Panc1 (cell line): ENCODE measurements at regions not wholly inside any gene's neighbourhood (a gene's known extent, or its start where the extent isn't known, plus 50 kb on each side); places are given as distances from the start of the nearest gene placed in this dataset.

Experiments used
- ATAC-seq: fragments of 200-7000 bp; cut with Tn5 transposase; 2 replicates; pipeline ENCODE4 v1.9.1; 2020; ENCODE audit warnings: mild to moderate bottlenecking, moderate library complexity
- BruUV-seq: library from RNA; stranded (reverse); fragments of 400-500 nt; replicated peaks from 2 replicates; lab custom pipeline; 2021; lab: Mats Ljungman, UMichigan
- CTCF ChIA-PET: fragments of 300-600 bp; sonication (Branson Sonifier 250); formaldehyde crosslinking; loops from one replicate; lab custom pipeline; 2022; ENCODE audit warnings: antibody characterized with exemption; lab: Charles Lee
- POLR2A ChIA-PET: fragments of 300-600 bp; sonication (Branson Sonifier 250); formaldehyde crosslinking; loops from one replicate; lab custom pipeline; 2022; ENCODE audit warnings: antibody characterized with exemption; lab: Charles Lee
- DNase-seq: peaks from one replicate; pipeline ENCODE4 v3.0.0-alpha.2; 2010; ENCODE audit warnings: low read depth, low spot score
- H3K27ac ChIP-seq: 2 replicates; pipeline ENCODE4 v1.5.1; 2011; ENCODE audit warnings: mild to moderate bottlenecking, low read length, inconsistent platforms
- H3K27me3 ChIP-seq: fragments of 200-500 bp; sonication (Bioruptor generic); 2 replicates; pipeline ENCODE4 v1.6.0; 2014; ENCODE audit warnings: low read length, inconsistent platforms; ENCODE audit not compliant: control insufficient read depth, insufficient read depth
- H3K36me3 ChIP-seq: fragments of 200-500 bp; sonication (Bioruptor generic); 2 replicates; pipeline ENCODE4 v1.5.1; 2014; ENCODE audit warnings: inconsistent platforms, mild to moderate bottlenecking, low read length, moderate library complexity; ENCODE audit not compliant: control insufficient read depth, insufficient read depth
- H3K4me1 ChIP-seq: 2 replicates; pipeline ENCODE4 v1.5.1; 2011; ENCODE audit warnings: inconsistent platforms, mild to moderate bottlenecking, low read length, moderate library complexity; ENCODE audit not compliant: control insufficient read depth, insufficient read depth
- H3K4me3 ChIP-seq, 2 experiments: 2 replicates each; pipeline ENCODE4 v1.5.1; 2011 to 2012; ENCODE audit warnings: low read depth in 2 of 2, low read length in 2 of 2, mild to moderate bottlenecking in 2 of 2, inconsistent platforms in 1 of 2, moderate library complexity in 1 of 2
- H3K9me3 ChIP-seq: fragments of 200-500 bp; sonication (Bioruptor generic); 2 replicates; pipeline ENCODE4 v1.5.1; 2014; ENCODE audit warnings: low read depth, mild to moderate bottlenecking, inconsistent platforms, low read length, moderate library complexity; ENCODE audit not compliant: control insufficient read depth, insufficient read depth
- POLR2AphosphoS5 ChIP-seq: IDR thresholded peaks from 2 replicates; pipeline ENCODE4 v1.6.1; 2012; ENCODE audit warnings: mild to moderate bottlenecking, low read depth, low read length, moderate library complexity
- SIN3A ChIP-seq: IDR thresholded peaks from 2 replicates; pipeline ENCODE4 v1.6.1; 2012; ENCODE audit warnings: low read depth, mild to moderate bottlenecking, low read length, moderate library complexity, borderline replicate concordance; ENCODE audit not compliant: insufficient read depth
- TCF7L2 ChIP-seq: IDR thresholded peaks from 2 replicates; pipeline ENCODE4 v1.6.1; 2011; ENCODE audit warnings: mild to moderate bottlenecking, low read depth, low read length, inconsistent platforms
- in situ Hi-C: cut with HindIII; loops from 2 replicates; pipeline ENCODE4 v1.10.0; 2016; ENCODE audit warnings: low sequenced_read_pairs, low pct_unique_long_range_greater_than_20kb
- intact Hi-C: fragments of 100-400 bp; cut with micrococcal nuclease; formaldehyde crosslinking; loops from one replicate; pipeline ENCODE4 v1.10.0; 2022; ENCODE audit not compliant: unreplicated experiment
- TF ChIP-seq, protein P1 (sequence below), 2 experiments: IDR thresholded peaks; 2 replicates each; pipeline ENCODE4 v1.6.1; 2011 to 2012; ENCODE audit warnings: low read depth in 2 of 2, control low read depth in 1 of 2, low read length in 1 of 2, mild to moderate bottlenecking in 1 of 2, moderate library complexity in 1 of 2; ENCODE audit not compliant: insufficient read depth in 1 of 2
- TF ChIP-seq, protein P2 (sequence below): fragments of 450-650 bp; IDR thresholded peaks from 2 replicates; pipeline ENCODE4 v1.5.1; 2017; ENCODE audit warnings: mild to moderate bottlenecking

DNA sequence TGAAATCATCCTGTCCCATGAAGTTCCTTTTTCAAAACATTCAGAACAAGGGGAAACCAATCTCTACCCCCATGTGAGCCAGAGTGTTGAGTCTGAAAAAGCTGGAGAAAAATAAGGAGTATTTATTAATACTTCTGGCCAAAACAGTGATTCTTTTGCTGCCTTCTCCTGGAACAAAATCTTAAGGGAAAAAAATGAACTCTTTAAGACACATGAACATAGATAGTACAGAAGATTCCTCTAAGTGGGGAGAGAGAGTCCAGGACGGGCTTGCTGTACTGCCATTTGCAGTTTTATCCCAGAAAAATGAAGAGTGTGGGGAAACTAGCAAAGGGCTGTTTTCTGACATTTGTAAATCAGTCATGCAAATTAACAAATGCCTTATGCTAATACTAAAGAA, 173.4 kb upstream of the CELF2 start:
- H3K36me3 ChIP-seq = no peaks in the 10 kb centered on the region
- H3K4me3 ChIP-seq = no peak overlapping the region
- H3K27ac ChIP-seq = no peak overlapping the region
- no peaks in the 10 kb centered on the region for H3K9me3 ChIP-seq
- POLR2A ChIA-PET = no interaction called here
- in situ Hi-C loops (no loop called here), intact Hi-C loops (no loop called here)
- CTCF ChIA-PET = no interaction called here
- ATAC-seq (no peak), DNase-seq (no peak)
- H3K27me3 ChIP-seq = no peaks in the 10 kb centered on the region
- H3K4me1 ChIP-seq = no peaks in the 10 kb centered on the region
- no peak for TF ChIP-seq TCF7L2
- TF ChIP-seq, protein P1, sequence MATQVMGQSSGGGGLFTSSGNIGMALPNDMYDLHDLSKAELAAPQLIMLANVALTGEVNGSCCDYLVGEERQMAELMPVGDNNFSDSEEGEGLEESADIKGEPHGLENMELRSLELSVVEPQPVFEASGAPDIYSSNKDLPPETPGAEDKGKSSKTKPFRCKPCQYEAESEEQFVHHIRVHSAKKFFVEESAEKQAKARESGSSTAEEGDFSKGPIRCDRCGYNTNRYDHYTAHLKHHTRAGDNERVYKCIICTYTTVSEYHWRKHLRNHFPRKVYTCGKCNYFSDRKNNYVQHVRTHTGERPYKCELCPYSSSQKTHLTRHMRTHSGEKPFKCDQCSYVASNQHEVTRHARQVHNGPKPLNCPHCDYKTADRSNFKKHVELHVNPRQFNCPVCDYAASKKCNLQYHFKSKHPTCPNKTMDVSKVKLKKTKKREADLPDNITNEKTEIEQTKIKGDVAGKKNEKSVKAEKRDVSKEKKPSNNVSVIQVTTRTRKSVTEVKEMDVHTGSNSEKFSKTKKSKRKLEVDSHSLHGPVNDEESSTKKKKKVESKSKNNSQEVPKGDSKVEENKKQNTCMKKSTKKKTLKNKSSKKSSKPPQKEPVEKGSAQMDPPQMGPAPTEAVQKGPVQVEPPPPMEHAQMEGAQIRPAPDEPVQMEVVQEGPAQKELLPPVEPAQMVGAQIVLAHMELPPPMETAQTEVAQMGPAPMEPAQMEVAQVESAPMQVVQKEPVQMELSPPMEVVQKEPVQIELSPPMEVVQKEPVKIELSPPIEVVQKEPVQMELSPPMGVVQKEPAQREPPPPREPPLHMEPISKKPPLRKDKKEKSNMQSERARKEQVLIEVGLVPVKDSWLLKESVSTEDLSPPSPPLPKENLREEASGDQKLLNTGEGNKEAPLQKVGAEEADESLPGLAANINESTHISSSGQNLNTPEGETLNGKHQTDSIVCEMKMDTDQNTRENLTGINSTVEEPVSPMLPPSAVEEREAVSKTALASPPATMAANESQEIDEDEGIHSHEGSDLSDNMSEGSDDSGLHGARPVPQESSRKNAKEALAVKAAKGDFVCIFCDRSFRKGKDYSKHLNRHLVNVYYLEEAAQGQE (IDR thresholded peaks at IDR 0.05; ENCODE audit: insufficient read depth in 1 of 2, low read depth in 2 of 2, low read length in 1 of 2) = no peak
- no peak for TF ChIP-seq SIN3A
- TF ChIP-seq, protein P2, sequence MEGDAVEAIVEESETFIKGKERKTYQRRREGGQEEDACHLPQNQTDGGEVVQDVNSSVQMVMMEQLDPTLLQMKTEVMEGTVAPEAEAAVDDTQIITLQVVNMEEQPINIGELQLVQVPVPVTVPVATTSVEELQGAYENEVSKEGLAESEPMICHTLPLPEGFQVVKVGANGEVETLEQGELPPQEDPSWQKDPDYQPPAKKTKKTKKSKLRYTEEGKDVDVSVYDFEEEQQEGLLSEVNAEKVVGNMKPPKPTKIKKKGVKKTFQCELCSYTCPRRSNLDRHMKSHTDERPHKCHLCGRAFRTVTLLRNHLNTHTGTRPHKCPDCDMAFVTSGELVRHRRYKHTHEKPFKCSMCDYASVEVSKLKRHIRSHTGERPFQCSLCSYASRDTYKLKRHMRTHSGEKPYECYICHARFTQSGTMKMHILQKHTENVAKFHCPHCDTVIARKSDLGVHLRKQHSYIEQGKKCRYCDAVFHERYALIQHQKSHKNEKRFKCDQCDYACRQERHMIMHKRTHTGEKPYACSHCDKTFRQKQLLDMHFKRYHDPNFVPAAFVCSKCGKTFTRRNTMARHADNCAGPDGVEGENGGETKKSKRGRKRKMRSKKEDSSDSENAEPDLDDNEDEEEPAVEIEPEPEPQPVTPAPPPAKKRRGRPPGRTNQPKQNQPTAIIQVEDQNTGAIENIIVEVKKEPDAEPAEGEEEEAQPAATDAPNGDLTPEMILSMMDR = no peak
- no peak for TF ChIP-seq POLR2AphosphoS5
- BruUV-seq = no TSS peak

DNA sequence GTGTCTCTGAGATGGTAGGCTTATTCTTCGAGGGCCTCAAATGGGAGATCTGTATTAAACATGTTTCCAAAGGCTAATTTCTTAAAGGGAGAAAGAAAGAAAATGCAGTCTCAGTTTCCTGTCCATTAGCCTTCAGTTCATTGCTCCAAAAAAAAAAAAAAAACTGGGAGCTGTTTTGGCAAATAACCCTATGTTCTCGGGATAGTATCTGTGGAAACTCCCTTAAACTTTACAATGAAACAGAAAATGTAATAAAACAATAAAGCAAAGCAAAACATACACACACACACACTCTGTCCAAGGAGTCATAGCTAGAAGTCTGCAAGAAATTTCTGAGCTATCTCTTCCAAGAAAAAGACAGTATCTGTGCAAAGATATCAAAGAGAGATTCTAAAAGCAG, 172.5 kb upstream of the CELF2 start:
- no peak overlapping the region for H3K27ac ChIP-seq
- POLR2A ChIA-PET = no interaction called here
- TF ChIP-seq, protein P2 = no peak
- TF ChIP-seq, protein P1 (IDR thresholded peaks at IDR 0.05; ENCODE audit: insufficient read depth in 1 of 2, low read depth in 2 of 2, low read length in 1 of 2) = no peak
- TF ChIP-seq SIN3A (no peak), POLR2AphosphoS5 (no peak), TCF7L2 (no peak)
- ATAC-seq = no peak
- no TSS peak for BruUV-seq
- in situ Hi-C loops (no loop called here), intact Hi-C loops (no loop called here)
- no peak overlapping the region for H3K4me3 ChIP-seq
- no peaks in the 10 kb centered on the region for H3K27me3 ChIP-seq
- H3K9me3 ChIP-seq = no peaks in the 10 kb centered on the region
- CTCF ChIA-PET = no interaction called here
- no peak for DNase-seq
- H3K36me3 ChIP-seq = no peaks in the 10 kb centered on the region
- no peaks in the 10 kb centered on the region for H3K4me1 ChIP-seq
